ENCODE measurements at regions not wholly inside any gene's neighbourhood (a gene's known extent, or its start where the extent isn't known, plus 50 kb on each side); places are given as distances from the start of the nearest gene placed in this dataset.

DNA sequence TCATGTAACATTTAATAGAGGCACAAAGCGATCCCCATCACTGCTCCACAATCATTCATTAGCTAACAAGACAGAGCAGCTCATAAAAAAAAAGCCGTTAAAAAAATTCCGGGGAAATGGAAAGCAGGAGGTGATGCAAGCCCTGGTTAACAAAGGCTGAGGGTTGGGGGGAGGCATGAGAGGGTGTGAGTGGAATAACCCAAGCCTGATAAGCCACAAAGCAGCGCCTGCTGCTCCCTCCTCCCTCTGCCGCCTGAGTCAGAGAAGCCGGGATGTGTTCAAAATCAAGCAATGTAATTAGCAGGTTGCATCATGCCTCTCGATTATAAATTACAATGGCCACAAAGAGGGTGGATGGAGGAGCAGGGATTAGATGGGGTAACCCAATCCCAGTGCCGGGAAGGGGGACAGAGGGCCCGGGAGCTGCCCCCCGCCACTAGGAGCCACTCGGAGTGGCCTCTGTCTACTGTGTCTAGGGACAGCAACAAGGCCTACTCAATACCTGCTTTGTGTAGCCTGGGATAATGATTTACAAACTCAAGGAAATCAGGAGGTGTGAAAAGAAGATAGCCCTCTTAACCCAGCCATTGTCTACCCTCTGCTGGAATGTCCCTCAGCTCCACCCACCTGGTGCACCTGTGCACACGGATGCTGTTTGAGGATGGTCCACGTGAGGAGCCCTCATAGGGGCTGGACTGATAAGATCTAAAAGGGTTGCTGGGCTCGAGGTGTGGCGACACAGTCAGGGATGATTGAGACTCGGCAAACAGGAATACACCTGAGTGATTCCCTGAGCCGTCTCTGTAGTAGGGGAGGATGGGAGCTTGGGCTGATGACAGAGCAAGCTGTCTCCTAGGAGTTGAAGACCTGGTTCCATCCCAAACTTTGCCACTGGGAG lies 156.9 kb downstream of the VEGFA start (continued):
- TF ChIP-seq, protein P1, sequence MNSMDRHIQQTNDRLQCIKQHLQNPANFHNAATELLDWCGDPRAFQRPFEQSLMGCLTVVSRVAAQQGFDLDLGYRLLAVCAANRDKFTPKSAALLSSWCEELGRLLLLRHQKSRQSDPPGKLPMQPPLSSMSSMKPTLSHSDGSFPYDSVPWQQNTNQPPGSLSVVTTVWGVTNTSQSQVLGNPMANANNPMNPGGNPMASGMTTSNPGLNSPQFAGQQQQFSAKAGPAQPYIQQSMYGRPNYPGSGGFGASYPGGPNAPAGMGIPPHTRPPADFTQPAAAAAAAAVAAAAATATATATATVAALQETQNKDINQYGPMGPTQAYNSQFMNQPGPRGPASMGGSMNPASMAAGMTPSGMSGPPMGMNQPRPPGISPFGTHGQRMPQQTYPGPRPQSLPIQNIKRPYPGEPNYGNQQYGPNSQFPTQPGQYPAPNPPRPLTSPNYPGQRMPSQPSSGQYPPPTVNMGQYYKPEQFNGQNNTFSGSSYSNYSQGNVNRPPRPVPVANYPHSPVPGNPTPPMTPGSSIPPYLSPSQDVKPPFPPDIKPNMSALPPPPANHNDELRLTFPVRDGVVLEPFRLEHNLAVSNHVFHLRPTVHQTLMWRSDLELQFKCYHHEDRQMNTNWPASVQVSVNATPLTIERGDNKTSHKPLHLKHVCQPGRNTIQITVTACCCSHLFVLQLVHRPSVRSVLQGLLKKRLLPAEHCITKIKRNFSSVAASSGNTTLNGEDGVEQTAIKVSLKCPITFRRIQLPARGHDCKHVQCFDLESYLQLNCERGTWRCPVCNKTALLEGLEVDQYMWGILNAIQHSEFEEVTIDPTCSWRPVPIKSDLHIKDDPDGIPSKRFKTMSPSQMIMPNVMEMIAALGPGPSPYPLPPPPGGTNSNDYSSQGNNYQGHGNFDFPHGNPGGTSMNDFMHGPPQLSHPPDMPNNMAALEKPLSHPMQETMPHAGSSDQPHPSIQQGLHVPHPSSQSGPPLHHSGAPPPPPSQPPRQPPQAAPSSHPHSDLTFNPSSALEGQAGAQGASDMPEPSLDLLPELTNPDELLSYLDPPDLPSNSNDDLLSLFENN (IDR thresholded peaks at IDR 0.05; ENCODE audit: low read depth in 2 of 2, low read length in 2 of 2): peak in 1 of 2 experiments; percentile 59; a peak in 1 of 4 replicates
- TF ChIP-seq, protein P2, sequence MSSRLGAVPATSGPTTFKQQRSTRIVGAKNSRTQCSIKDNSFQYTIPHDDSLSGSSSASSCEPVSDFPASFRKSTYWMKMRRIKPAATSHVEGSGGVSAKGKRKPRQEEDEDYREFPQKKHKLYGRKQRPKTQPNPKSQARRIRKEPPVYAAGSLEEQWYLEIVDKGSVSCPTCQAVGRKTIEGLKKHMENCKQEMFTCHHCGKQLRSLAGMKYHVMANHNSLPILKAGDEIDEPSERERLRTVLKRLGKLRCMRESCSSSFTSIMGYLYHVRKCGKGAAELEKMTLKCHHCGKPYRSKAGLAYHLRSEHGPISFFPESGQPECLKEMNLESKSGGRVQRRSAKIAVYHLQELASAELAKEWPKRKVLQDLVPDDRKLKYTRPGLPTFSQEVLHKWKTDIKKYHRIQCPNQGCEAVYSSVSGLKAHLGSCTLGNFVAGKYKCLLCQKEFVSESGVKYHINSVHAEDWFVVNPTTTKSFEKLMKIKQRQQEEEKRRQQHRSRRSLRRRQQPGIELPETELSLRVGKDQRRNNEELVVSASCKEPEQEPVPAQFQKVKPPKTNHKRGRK (tag; IDR thresholded peaks at IDR 0.05): no peak
- TF ChIP-seq SP2 (IDR thresholded peaks at IDR 0.05; ENCODE audit: extremely low read depth, low read depth, low read length, poor library complexity, severe bottlenecking): peak; percentile 11
- TF ChIP-seq MYNN (IDR thresholded peaks at IDR 0.05): peak; percentile 85
- no peak for TF ChIP-seq MYNN (CRISPR knock-in tag; IDR thresholded peaks at IDR 0.05)
- TF ChIP-seq LARP7 (IDR thresholded peaks at IDR 0.05): no peak
- TF ChIP-seq GATAD2A (IDR thresholded peaks at IDR 0.05): peak; percentile 87
- 0 out of 2 replicates have a peak, but pooled peaks have one; percentile 83 for TF ChIP-seq MEF2D (tag; conservative IDR thresholded peaks at IDR 0.05; ENCODE audit: low read depth)
- TF ChIP-seq, protein P3, sequence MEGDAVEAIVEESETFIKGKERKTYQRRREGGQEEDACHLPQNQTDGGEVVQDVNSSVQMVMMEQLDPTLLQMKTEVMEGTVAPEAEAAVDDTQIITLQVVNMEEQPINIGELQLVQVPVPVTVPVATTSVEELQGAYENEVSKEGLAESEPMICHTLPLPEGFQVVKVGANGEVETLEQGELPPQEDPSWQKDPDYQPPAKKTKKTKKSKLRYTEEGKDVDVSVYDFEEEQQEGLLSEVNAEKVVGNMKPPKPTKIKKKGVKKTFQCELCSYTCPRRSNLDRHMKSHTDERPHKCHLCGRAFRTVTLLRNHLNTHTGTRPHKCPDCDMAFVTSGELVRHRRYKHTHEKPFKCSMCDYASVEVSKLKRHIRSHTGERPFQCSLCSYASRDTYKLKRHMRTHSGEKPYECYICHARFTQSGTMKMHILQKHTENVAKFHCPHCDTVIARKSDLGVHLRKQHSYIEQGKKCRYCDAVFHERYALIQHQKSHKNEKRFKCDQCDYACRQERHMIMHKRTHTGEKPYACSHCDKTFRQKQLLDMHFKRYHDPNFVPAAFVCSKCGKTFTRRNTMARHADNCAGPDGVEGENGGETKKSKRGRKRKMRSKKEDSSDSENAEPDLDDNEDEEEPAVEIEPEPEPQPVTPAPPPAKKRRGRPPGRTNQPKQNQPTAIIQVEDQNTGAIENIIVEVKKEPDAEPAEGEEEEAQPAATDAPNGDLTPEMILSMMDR (IDR thresholded peaks at IDR 0.05 in 2 of 3, conservative IDR thresholded peaks at IDR 0.05 in 1 of 3; ENCODE audit: insufficient read depth in 2 of 3, low read depth in 1 of 3, low read length in 3 of 3): 0 out of 6 replicates have a peak, but pooled peaks of 1 of the 3 experiments have one; percentile 12
- TF ChIP-seq PHF8 (IDR thresholded peaks at IDR 0.05; ENCODE audit: borderline replicate concordance, low read length): peak; percentile 30; the same call in 1 of the 2 replicates
- no peak for TF ChIP-seq ASH1L (IDR thresholded peaks at IDR 0.05; ENCODE audit: borderline replicate concordance, low read depth, partially characterized antibody)
- no peak for TF ChIP-seq FUS (optimal IDR thresholded peaks at IDR 0.05; ENCODE audit: low read depth, low read length)
- TF ChIP-seq E2F3 (CRISPR knock-in tag; IDR thresholded peaks at IDR 0.05): peak; percentile 70; the same call in 1 of the 2 replicates
- TF ChIP-seq ZNF436 (CRISPR knock-in tag; IDR thresholded peaks at IDR 0.05): no peak
- peak in 1 of 2 experiments; percentile 25; a peak in 1 of 4 replicates for TF ChIP-seq KDM4B (IDR thresholded peaks at IDR 0.05; ENCODE audit: borderline replicate concordance in 2 of 2, low read depth in 1 of 2)
- TF ChIP-seq, protein P4, sequence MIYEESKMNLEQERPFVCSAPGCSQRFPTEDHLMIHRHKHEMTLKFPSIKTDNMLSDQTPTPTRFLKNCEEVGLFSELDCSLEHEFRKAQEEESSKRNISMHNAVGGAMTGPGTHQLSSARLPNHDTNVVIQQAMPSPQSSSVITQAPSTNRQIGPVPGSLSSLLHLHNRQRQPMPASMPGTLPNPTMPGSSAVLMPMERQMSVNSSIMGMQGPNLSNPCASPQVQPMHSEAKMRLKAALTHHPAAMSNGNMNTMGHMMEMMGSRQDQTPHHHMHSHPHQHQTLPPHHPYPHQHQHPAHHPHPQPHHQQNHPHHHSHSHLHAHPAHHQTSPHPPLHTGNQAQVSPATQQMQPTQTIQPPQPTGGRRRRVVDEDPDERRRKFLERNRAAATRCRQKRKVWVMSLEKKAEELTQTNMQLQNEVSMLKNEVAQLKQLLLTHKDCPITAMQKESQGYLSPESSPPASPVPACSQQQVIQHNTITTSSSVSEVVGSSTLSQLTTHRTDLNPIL (CRISPR knock-in tag; IDR thresholded peaks at IDR 0.05): 0 out of 2 replicates have a peak, but pooled peaks have one; percentile 43
- TF ChIP-seq U2AF1 (optimal IDR thresholded peaks at IDR 0.05; ENCODE audit: low read depth, low read length): no peak
- peak; percentile 100 for TF ChIP-seq CEBPG (CRISPR knock-in tag; IDR thresholded peaks at IDR 0.05)
- peak; percentile 99 to 100 for TF ChIP-seq CEBPG (tag; conservative IDR thresholded peaks at IDR 0.05 in 1 of 2, IDR thresholded peaks at IDR 0.05 in 1 of 2)

Measured in K562 (cell line).